Stimulated activated naive CD8-positive, alpha-beta T cell treated with anti-CD3 and anti-CD28 coated beads, Interleukin-15, amount 100 ng/mL, for 72 hours (primary cell): ENCODE measurements at regions not wholly inside any gene's neighbourhood (a gene's known extent, or its start where the extent isn't known, plus 50 kb on each side); places are given as distances from the start of the nearest gene placed in this dataset.

Experiments
- ATAC-seq: fragments of 150-1000 bp; cut with Tn5 transposase; 2 replicates; pipeline ENCODE4 v1.10.0; 2021; ENCODE audit warnings: mild to moderate bottlenecking, moderate library complexity
- DNase-seq, 2 donors: peaks; one replicate each; pipeline ENCODE4 v3.0.0; 2021 to 2022
- H3K27ac Mint-ChIP-seq, 2 donors: one replicate each; pipeline ENCODE4 v1.8.0; 2022; ENCODE audit warnings: mild to moderate bottlenecking in 2 of 2, mixed read lengths in 2 of 2, moderate library complexity in 2 of 2
- H3K27me3 Mint-ChIP-seq: one replicate; pipeline ENCODE4 v1.8.0; 2022; ENCODE audit warnings: mixed read lengths
- H3K4me1 Mint-ChIP-seq: one replicate; pipeline ENCODE4 v1.8.0; 2022; ENCODE audit warnings: mild to moderate bottlenecking, mixed read lengths
- H3K4me3 Mint-ChIP-seq, 2 donors: one replicate each; pipeline ENCODE4 v1.8.0; 2022; ENCODE audit warnings: mild to moderate bottlenecking in 2 of 2, mixed read lengths in 2 of 2, moderate library complexity in 1 of 2
- H3K9me3 Mint-ChIP-seq, 2 donors: one replicate each; pipeline ENCODE4 v1.8.0; 2022; ENCODE audit warnings: mixed read lengths in 2 of 2

GRCh38 chr10:80988755-80989154, 451.1 kb downstream of the SH2D4B start:
- Mint-ChIP-seq H3K27me3 (no peaks in the 10 kb centered on the region), H3K27ac (no peak overlapping the region), H3K4me3 (no peak overlapping the region), H3K4me1 (no peaks in the 10 kb centered on the region), H3K9me3 (no peaks in the 10 kb centered on the region)
- ATAC-seq (no peak), DNase-seq (no peak)

GRCh38 chr10:80996615-80997193, 459.0 kb downstream of the SH2D4B start:
- Mint-ChIP-seq H3K4me1 (no peaks in the 10 kb centered on the region), H3K4me3 (no peak overlapping the region), H3K9me3 (peaks cover 5% of the 10 kb centered on the region in 2 donors), H3K27me3 (no peaks in the 10 kb centered on the region), H3K27ac (no peak overlapping the region)
- ATAC-seq: no peak
- DNase-seq: no peak

GRCh38 chr10:81000781-81001180, 463.1 kb downstream of the SH2D4B start:
- H3K27me3 Mint-ChIP-seq: no peaks in the 10 kb centered on the region
- H3K27ac Mint-ChIP-seq: no peak overlapping the region
- DNase-seq: no peak
- H3K9me3 Mint-ChIP-seq: peaks cover 0 to 4% of the 10 kb centered on the region in 2 donors
- no peak for ATAC-seq
- H3K4me3 Mint-ChIP-seq: no peak overlapping the region
- H3K4me1 Mint-ChIP-seq: no peaks in the 10 kb centered on the region

GRCh38 chr10:81002382-81002781, 464.7 kb downstream of the SH2D4B start:
- no peak overlapping the region for H3K27ac Mint-ChIP-seq
- ATAC-seq (no peak), DNase-seq (no peak)
- H3K4me3 Mint-ChIP-seq: no peak overlapping the region
- no peaks in the 10 kb centered on the region for H3K27me3 Mint-ChIP-seq
- no peaks in the 10 kb centered on the region for H3K4me1 Mint-ChIP-seq
- H3K9me3 Mint-ChIP-seq: no peaks in the 10 kb centered on the region

GRCh38 chr10:81007872-81008271, 470.2 kb downstream of the SH2D4B start:
- no peaks in the 10 kb centered on the region for H3K27me3 Mint-ChIP-seq
- H3K4me3 Mint-ChIP-seq: no peak overlapping the region
- H3K4me1 Mint-ChIP-seq: no peaks in the 10 kb centered on the region
- H3K27ac Mint-ChIP-seq: no peak overlapping the region
- ATAC-seq: no peak
- H3K9me3 Mint-ChIP-seq: no peaks in the 10 kb centered on the region
- DNase-seq: no peak

GRCh38 chr10:81008726-81009125, 471.0 kb downstream of the SH2D4B start:
- no peaks in the 10 kb centered on the region for H3K9me3 Mint-ChIP-seq
- H3K27ac Mint-ChIP-seq: no peak overlapping the region
- DNase-seq (no peak), ATAC-seq (no peak)
- H3K4me1 Mint-ChIP-seq: no peaks in the 10 kb centered on the region
- peaks cover 3% of the 10 kb centered on the region for H3K27me3 Mint-ChIP-seq
- no peak overlapping the region for H3K4me3 Mint-ChIP-seq

GRCh38 chr10:81009296-81009695, 471.6 kb downstream of the SH2D4B start:
- H3K27me3 Mint-ChIP-seq: peaks cover 7% of the 10 kb centered on the region
- DNase-seq (no peak), ATAC-seq (no peak)
- no peaks in the 10 kb centered on the region for H3K4me1 Mint-ChIP-seq
- no peaks in the 10 kb centered on the region for H3K9me3 Mint-ChIP-seq
- no peak overlapping the region for H3K4me3 Mint-ChIP-seq
- H3K27ac Mint-ChIP-seq: no peak overlapping the region

GRCh38 chr10:81013771-81014170, 476.1 kb downstream of the SH2D4B start:
- Mint-ChIP-seq H3K27ac (no peak overlapping the region), H3K4me1 (no peaks in the 10 kb centered on the region), H3K27me3 (peaks cover 11% of the 10 kb centered on the region), H3K9me3 (no peaks in the 10 kb centered on the region), H3K4me3 (no peak overlapping the region)
- ATAC-seq (no peak), DNase-seq (no peak)

- ATAC-seq: peak; percentile 71
- Mint-ChIP-seq H3K27me3 (peaks cover 16% of the 10 kb centered on the region), H3K4me3 (no peak overlapping the region), H3K4me1 (no peaks in the 10 kb centered on the region), H3K27ac (no peak overlapping the region), H3K9me3 (no peaks in the 10 kb centered on the region)
- DNase-seq: peak in 1 of 2 donors; percentile 10
Measured at GRCh38 chr10:81019029-81019890, 481.6 kb downstream of the SH2D4B start.

- ATAC-seq (peak; percentile 37), DNase-seq (no peak)
- no peaks in the 10 kb centered on the region for H3K9me3 Mint-ChIP-seq
- H3K27me3 Mint-ChIP-seq: peaks cover 16% of the 10 kb centered on the region
- no peak overlapping the region for H3K4me3 Mint-ChIP-seq
- H3K27ac Mint-ChIP-seq: peak overlapping the region in 1 of 2 donors; percentile 59
- no peaks in the 10 kb centered on the region for H3K4me1 Mint-ChIP-seq
Measured at GRCh38 chr10:81021428-81022129, 483.9 kb downstream of the SH2D4B start.

- DNase-seq: no peak
- Mint-ChIP-seq H3K27me3 (peaks cover 18% of the 10 kb centered on the region), H3K27ac (no peak overlapping the region), H3K9me3 (no peaks in the 10 kb centered on the region), H3K4me3 (no peak overlapping the region), H3K4me1 (no peaks in the 10 kb centered on the region)
- ATAC-seq: no peak
Measured at GRCh38 chr10:81026591-81026990, 488.9 kb downstream of the SH2D4B start.

- Mint-ChIP-seq H3K27ac (no peak overlapping the region), H3K9me3 (no peaks in the 10 kb centered on the region), H3K27me3 (peaks cover 13% of the 10 kb centered on the region), H3K4me3 (no peak overlapping the region), H3K4me1 (no peaks in the 10 kb centered on the region)
- no peak for DNase-seq
- ATAC-seq: no peak
Measured at GRCh38 chr10:81027223-81027622, 489.5 kb downstream of the SH2D4B start.

GRCh38 chr10:81027706-81028105, 490.0 kb downstream of the SH2D4B start:
- DNase-seq (no peak), ATAC-seq (no peak)
- H3K27me3 Mint-ChIP-seq: peaks cover 9% of the 10 kb centered on the region
- H3K4me1 Mint-ChIP-seq: no peaks in the 10 kb centered on the region
- no peak overlapping the region for H3K4me3 Mint-ChIP-seq
- no peaks in the 10 kb centered on the region for H3K9me3 Mint-ChIP-seq
- no peak overlapping the region for H3K27ac Mint-ChIP-seq

GRCh38 chr10:81031774-81032173, 494.1 kb downstream of the SH2D4B start:
- Mint-ChIP-seq H3K9me3 (peaks cover 0 to 15% of the 10 kb centered on the region in 2 donors), H3K4me1 (no peaks in the 10 kb centered on the region), H3K27me3 (peaks cover 9% of the 10 kb centered on the region), H3K4me3 (no peak overlapping the region), H3K27ac (no peak overlapping the region)
- ATAC-seq: no peak
- DNase-seq: no peak

GRCh38 chr10:81034383-81034782, 496.7 kb downstream of the SH2D4B start:
- ATAC-seq (no peak), DNase-seq (no peak)
- Mint-ChIP-seq H3K4me1 (no peaks in the 10 kb centered on the region), H3K9me3 (peaks cover 0 to 15% of the 10 kb centered on the region in 2 donors), H3K27me3 (peaks cover 9% of the 10 kb centered on the region), H3K4me3 (no peak overlapping the region), H3K27ac (no peak overlapping the region)

- Mint-ChIP-seq H3K9me3 (peaks cover 0 to 15% of the 10 kb centered on the region in 2 donors), H3K4me3 (no peak overlapping the region), H3K4me1 (no peaks in the 10 kb centered on the region), H3K27ac (no peak overlapping the region), H3K27me3 (no peaks in the 10 kb centered on the region)
- no peak for DNase-seq
- ATAC-seq: peak; percentile 33
Measured at GRCh38 chr10:81036257-81036656, 498.6 kb downstream of the SH2D4B start.
